ENCODE measurements at regions not wholly inside any gene's neighbourhood (a gene's known extent, or its start where the extent isn't known, plus 50 kb on each side); places are given as distances from the start of the nearest gene placed in this dataset.

DNA sequence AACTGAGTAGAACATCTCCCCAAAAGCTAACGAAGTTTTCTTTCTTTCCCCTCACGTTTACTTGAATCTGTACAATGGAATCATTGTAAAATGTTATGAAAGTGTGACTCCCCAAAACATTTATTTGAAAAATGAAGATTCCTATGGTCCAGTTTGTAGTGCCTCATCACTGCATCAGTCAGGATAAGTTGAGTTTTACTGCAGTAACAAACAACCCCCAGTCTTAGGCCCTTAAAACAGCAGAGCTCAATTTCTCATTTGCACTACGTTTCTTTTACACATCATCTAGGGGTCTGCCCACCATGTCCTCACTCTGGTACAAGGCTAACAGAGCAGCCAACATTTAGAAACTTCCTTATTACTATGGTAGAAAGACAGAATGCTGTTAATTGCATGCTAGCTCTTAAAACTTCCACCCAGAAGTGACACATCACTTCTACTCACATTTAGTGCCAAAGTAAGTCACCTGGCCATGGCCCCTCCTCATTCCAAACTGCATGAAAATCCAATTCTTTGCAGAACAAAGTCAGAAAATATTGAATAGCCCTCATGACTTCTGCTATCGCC, 546.4 kb downstream of the MED13L start:
- no peak for DNase-seq (ENCODE audit: low read depth)
- H3K4me3 ChIP-seq (ENCODE audit: low read depth, low read length), result no peak overlapping the region
- TF ChIP-seq POLR2A (IDR thresholded peaks at IDR 0.05; ENCODE audit: extremely low read depth, insufficient read length), result no peak
- TF ChIP-seq CTCF (IDR thresholded peaks at IDR 0.05; ENCODE audit: low read depth, low read length), result no peak
- TF ChIP-seq MAX (IDR thresholded peaks at IDR 0.05; ENCODE audit: low read depth, low read length), result no peak
- no peak for TF ChIP-seq MYC (IDR thresholded peaks at IDR 0.05; ENCODE audit: low read depth, low read length)

- no peak for TF ChIP-seq MYC (IDR thresholded peaks at IDR 0.05; ENCODE audit: low read depth, low read length)
- DNase-seq (ENCODE audit: low read depth), result no peak
- no peak overlapping the region for H3K4me3 ChIP-seq (ENCODE audit: low read depth, low read length)
These were observed 550.8 kb downstream of the MED13L start for GRCh38 chr12:115726691-115727090.

DNA sequence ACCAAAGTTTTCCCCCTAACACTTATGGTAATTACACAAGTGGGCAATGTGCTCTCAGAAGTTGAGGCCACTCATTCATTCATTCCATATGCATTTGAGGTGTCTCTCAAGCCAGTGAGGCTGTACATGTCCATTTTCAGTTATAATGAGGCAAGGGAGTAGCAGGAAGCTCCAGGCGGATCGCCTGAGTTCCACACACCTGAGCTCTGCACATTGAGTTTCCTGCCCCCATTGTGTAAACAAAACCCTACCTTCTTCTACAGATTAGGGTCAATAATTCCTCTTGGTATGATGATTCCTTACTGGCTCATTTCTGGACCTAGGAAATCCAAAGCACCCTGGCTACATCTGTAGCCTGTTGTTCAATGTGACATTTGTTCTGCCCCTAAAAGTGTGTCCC, 555.3 kb downstream of the MED13L start:
- no peak for DNase-seq (ENCODE audit: low read depth)
- TF ChIP-seq MYC (IDR thresholded peaks at IDR 0.05; ENCODE audit: low read depth, low read length), result no peak
- no peak for TF ChIP-seq CTCF (IDR thresholded peaks at IDR 0.05; ENCODE audit: low read depth, low read length)
- TF ChIP-seq MAX (IDR thresholded peaks at IDR 0.05; ENCODE audit: low read depth, low read length), result no peak
- no peak for TF ChIP-seq POLR2A (IDR thresholded peaks at IDR 0.05; ENCODE audit: extremely low read depth, insufficient read length)
- no peak overlapping the region for H3K4me3 ChIP-seq (ENCODE audit: low read depth, low read length)

- DNase-seq (ENCODE audit: low read depth), result no peak
- no peak overlapping the region for H3K4me3 ChIP-seq (ENCODE audit: low read depth, low read length)
- TF ChIP-seq MAX (IDR thresholded peaks at IDR 0.05; ENCODE audit: low read depth, low read length) (no peak), CTCF (IDR thresholded peaks at IDR 0.05; ENCODE audit: low read depth, low read length) (no peak), POLR2A (IDR thresholded peaks at IDR 0.05; ENCODE audit: extremely low read depth, insufficient read length) (no peak), MYC (IDR thresholded peaks at IDR 0.05; ENCODE audit: low read depth, low read length) (no peak)
These were observed 560.9 kb downstream of the MED13L start for GRCh38 chr12:115716551-115716950.

GRCh38 chr12:115712676-115713075, 564.8 kb downstream of the MED13L start:
- DNase-seq (ENCODE audit: low read depth), result no peak
- TF ChIP-seq CTCF (IDR thresholded peaks at IDR 0.05; ENCODE audit: low read depth, low read length), result no peak
- TF ChIP-seq POLR2A (IDR thresholded peaks at IDR 0.05; ENCODE audit: extremely low read depth, insufficient read length), result no peak
- no peak for TF ChIP-seq MAX (IDR thresholded peaks at IDR 0.05; ENCODE audit: low read depth, low read length)
- no peak overlapping the region for H3K4me3 ChIP-seq (ENCODE audit: low read depth, low read length)

DNA sequence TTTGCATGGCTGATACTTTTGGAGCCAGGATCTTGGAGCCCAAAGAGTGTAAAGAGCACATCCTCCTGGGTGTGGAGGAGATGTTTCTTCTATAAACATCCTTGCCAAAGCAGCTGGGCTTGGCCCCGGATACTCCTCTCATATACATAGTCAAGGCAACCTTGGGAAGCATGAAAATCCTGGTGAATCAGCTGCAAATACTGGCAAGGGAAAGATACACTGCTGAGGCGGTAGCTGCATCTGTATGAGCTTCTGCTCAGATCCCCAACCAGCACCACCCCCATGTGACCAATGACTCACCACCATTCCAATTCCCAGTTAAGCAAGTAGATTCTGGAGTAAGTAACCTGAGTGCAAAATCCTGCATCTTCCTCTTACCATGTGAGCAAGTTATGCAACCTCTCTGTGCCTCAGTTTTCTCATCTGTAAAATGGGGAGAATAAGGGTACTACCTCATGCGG, 567.4 kb downstream of the MED13L start:
- DNase-seq (ENCODE audit: low read depth), result no peak
- TF ChIP-seq MYC (IDR thresholded peaks at IDR 0.05; ENCODE audit: low read depth, low read length), result no peak
- no peak for TF ChIP-seq MAX (IDR thresholded peaks at IDR 0.05; ENCODE audit: low read depth, low read length)
- TF ChIP-seq CTCF (IDR thresholded peaks at IDR 0.05; ENCODE audit: low read depth, low read length), result no peak
- TF ChIP-seq POLR2A (IDR thresholded peaks at IDR 0.05; ENCODE audit: extremely low read depth, insufficient read length), result no peak

More for the DNA sequence above, 567.4 kb downstream of the MED13L start:
- H3K4me3 ChIP-seq (ENCODE audit: low read depth, low read length), result no peak overlapping the region
